HG02981 (cell line): ENCODE measurements at regions not wholly inside any gene's neighbourhood (a gene's known extent, or its start where the extent isn't known, plus 50 kb on each side); places are given as distances from the start of the nearest gene placed in this dataset.

Experiments used
- ATAC-seq: cut with Tn5 transposase; IDR thresholded peaks from one replicate; pipeline ENCODE4 v1.9.1; 2021; ENCODE audit warnings: mild to moderate bottlenecking, moderate library complexity; ENCODE audit not compliant: unreplicated experiment

GRCh38 chr1:14031461-14031860 lies 331.5 kb downstream of the PRDM2 start:
- ATAC-seq: no peak

- ATAC-seq: no peak
Measured at GRCh38 chr1:14034506-14034905, 334.5 kb downstream of the PRDM2 start.

- ATAC-seq: no peak
Measured at GRCh38 chr1:14037101-14037847, 337.3 kb downstream of the PRDM2 start.

GRCh38 chr1:14039582-14040430 lies 339.8 kb downstream of the PRDM2 start:
- ATAC-seq: no peak

GRCh38 chr1:14049965-14050364 lies 350.0 kb downstream of the PRDM2 start:
- ATAC-seq: no peak

GRCh38 chr1:14055442-14056223 lies 355.6 kb downstream of the PRDM2 start:
- ATAC-seq: no peak

GRCh38 chr1:14057640-14058039 lies 357.7 kb downstream of the PRDM2 start:
- no peak for ATAC-seq

GRCh38 chr1:14061204-14061603 lies 361.2 kb downstream of the PRDM2 start:
- no peak for ATAC-seq

- no peak for ATAC-seq
Measured at GRCh38 chr1:14061722-14062121, 361.7 kb downstream of the PRDM2 start.

- ATAC-seq: no peak
Measured at GRCh38 chr1:14062669-14063068, 362.7 kb downstream of the PRDM2 start.

- no peak for ATAC-seq
Measured at GRCh38 chr1:14064649-14065442, 364.9 kb downstream of the PRDM2 start.

- no peak for ATAC-seq
Measured at GRCh38 chr1:14065486-14065885, 365.5 kb downstream of the PRDM2 start.

- no peak for ATAC-seq
Measured at GRCh38 chr1:14067036-14067435, 367.0 kb downstream of the PRDM2 start.

GRCh38 chr1:14067711-14068110 lies 367.7 kb downstream of the PRDM2 start:
- no peak for ATAC-seq

- no peak for ATAC-seq
Measured at GRCh38 chr1:14071581-14071980, 371.6 kb downstream of the PRDM2 start.

- no peak for ATAC-seq
Measured at GRCh38 chr1:14080653-14081052, 380.7 kb downstream of the PRDM2 start.

GRCh38 chr1:14082331-14082730 lies 382.3 kb downstream of the PRDM2 start:
- ATAC-seq: no peak

- ATAC-seq: no peak
Measured at GRCh38 chr1:14083277-14083676, 383.3 kb downstream of the PRDM2 start.

GRCh38 chr1:14083706-14084105 lies 383.7 kb downstream of the PRDM2 start:
- ATAC-seq: no peak

GRCh38 chr1:14090062-14090461 lies 390.1 kb downstream of the PRDM2 start:
- no peak for ATAC-seq

- no peak for ATAC-seq
Measured at GRCh38 chr1:14090531-14090930, 390.5 kb downstream of the PRDM2 start.
